NCI-H2171 treated with DMSO at 0.1 percent for 48 hours (cell line): ENCODE measurements at regions not wholly inside any gene's neighbourhood (a gene's known extent, or its start where the extent isn't known, plus 50 kb on each side); places are given as distances from the start of the nearest gene placed in this dataset.
A peak's percentile ranks its signal among the peaks of the same experiment; 100 is the strongest.

Experiments
- DNase-seq: peaks from one replicate; lab custom pipeline; 2025; lab: John Stamatoyannopoulos, UW

DNA sequence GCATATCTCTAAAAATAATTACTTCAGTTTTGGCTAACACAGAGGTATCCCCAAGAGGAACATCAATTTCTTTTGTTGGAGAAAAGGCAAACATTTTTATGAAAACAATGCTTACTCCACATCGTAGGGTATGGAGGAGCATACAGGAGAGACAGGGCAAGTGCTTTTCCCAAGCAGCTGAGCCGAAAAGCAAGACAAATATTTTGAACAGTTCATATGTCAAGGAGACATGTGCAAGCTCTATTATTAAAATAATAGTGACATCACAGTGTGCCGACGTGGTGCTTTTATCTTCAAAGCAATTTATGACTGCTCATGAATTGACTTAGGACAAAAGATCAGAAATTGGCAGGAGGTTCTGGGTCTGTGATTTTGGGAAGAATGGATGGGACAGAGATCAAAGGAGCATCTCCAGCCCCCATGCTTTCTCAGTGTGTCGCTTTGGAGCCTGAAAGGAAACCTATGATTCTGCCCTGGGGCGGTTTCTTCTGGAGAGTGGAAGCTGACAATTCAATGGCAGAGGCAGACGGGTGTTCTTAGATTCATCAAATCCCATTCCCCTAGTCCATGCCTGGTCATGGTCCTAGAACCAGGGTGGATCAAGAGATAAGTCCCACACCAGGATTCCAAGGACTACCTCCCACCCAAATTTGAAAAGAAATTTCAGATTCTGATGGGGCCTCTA, 97.1 kb downstream of the JCAD start:
- DNase-seq, result no peak

DNA sequence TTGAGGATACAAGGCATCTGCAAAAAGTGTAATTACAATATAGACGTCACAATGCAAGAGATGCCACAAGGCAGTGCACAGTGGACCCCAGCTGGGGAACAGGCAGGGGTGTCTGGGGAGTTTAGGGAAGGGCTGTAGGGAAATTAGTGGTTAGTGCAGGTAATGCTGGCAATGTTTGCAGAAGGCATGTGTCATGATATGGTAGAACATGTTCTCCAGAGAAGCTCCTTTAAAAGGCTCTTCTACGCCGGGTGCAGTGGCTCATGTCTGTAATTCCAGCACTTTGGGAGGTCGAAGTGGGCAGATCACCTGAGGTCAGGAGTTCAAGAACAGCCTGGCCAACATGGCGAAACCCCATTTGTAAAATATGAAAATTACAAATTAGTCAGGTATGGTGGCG, 98.0 kb downstream of the JCAD start:
- DNase-seq, result no peak

DNA sequence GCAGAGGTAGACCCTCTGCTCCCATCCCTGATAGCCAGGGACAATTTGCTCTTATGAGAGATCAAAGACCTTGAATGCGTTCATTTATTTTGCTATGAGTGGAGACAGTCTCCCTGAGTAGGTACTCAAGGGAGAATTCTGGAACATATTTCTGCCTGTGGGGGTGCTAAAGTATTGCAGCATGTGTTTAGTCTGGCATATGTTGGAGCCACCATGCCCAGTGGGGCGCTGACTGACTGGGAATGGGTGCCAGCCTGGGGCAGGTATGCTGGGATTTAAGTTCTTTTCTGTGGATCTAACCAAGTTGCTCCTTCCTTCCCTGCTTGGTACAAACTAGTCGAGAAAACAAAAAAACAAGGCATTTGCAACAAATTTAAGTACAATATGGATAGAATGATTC, 99.1 kb downstream of the JCAD start:
- no peak for DNase-seq

DNA sequence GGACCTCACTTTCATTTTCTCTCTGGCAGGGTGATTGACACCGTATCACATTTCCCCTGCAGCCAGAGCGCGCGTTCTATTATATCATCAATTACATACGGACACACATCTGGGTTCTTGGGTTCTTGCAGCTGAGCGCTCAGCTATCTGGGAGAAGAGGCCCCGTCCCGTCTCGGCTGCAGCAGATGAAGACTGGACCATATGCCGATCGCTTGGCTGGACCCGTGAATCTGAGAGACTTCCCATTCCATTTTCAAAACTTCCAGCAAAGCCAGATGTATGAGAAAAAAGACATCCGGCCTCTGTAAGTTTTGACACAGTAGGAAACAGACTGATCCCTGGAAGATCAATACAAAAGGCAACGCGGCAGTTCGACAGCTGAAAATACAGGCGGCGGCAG, 99.8 kb downstream of the JCAD start:
- no peak for DNase-seq

DNA sequence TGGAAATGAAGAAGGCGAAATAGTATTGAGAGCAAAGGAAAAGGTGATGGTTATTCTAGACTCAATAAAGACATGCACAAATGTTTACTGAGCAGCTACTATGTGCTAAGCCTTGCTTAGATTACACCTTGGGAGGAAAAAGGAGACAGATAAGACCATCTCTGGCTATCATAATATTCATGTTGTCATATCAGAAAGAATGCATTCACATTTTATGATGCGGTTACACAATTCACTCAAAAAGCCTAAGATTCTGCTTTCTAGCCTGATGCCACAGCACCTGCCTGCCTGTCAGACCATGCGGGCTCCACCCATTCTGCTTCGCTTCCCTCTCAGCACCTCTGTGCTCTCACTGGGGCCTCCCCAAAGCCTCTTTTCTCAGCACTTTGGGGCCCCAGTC, 100.9 kb downstream of the JCAD start:
- DNase-seq, result no peak

DNA sequence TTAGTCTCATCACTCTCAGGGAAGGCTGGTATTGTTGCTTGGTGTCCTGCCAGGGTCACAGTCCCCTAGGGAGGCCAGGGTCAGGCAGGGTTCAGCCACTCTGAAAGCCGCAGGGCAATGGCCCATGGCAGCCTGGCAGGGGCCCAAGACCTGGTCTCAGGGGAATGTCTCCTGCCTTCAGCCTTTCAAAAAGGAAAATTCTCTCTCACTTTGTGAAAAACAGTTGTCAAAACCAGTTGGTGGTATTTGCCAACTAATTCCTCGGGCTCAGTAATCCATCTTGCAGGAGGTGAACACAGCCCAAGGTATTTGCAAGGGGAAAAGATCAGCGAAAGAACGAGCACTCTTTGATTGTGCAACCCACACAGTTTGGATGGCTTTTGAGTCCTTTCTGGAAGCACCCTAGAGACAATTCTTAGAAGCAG, 101.5 kb downstream of the JCAD start:
- DNase-seq, result peak; percentile 22

DNA sequence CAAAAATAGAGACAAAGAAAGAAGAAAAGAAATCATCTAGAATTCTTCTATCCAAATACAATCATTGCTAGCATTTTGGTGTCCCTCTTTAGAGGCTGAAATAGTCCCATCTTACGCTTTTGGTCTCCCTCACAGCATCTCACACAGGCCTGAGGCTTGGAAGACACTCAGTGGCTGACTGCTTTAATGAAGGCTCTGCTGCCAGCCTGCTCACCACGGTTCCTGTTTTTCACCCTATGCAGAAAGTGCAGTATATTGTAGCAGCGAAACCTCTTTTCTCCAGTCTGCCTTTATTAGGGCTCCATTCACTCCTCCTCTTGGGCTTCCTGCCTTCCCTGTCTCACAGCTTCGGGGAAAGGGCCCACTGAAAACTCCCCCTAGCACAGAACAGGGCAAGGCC, 102.2 kb downstream of the JCAD start:
- DNase-seq, result no peak

DNA sequence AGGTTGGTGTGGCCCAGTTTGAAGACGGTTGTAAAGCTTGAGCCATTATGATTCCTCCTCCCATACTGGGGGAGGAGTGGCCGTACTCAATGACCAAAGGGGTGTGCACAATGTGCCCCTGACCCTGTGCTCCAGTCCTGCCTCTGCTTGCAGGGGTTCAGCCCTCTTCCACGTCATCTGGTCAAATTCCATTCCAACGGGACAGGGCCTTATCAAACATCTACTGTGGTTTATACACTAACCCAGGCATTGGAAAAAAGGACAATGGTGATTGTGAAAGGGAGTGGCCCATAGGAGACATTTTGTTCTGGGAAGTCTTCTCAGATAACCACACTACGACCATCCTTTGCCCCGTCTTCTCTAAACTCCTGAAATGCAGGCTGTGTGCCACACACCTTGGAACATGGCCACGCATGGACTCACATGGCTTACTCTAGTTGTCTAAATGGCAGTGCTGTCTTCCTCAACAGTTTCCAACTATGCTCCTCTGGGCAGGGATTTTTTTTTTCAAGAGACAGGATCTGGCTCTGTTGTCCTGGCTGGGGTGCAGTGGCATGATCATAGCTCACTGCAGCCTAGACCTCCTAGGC, 103.0 kb downstream of the JCAD start:
- no peak for DNase-seq

DNA sequence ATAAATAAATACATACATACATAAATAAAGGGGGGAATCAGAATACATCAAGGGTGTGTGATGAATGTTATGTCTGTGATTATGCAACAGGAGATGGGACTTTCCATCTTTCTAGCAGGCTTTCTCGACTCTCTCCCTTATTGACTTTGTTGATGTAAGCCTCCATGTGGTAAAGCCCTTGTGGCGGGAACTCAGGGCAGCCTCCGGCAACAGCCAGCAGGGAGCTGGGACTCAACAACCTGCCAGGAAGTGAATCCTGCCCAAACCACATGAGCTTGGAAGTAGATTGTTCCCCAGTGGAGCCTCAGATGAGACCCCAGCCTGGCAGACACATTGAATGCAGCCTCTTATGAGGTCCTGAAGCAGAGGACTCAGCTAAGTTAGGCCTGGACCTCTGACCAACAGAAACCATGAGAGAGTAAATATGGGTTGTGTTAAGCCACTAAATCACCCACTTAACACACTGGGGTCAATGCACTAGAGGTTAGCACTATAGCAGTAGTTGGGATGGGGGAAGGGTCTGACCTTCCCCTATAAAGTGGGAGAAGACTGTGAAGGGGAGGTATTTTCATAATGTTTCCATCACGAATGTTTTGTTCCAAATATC, 104.0 kb downstream of the JCAD start:
- DNase-seq, result no peak

DNA sequence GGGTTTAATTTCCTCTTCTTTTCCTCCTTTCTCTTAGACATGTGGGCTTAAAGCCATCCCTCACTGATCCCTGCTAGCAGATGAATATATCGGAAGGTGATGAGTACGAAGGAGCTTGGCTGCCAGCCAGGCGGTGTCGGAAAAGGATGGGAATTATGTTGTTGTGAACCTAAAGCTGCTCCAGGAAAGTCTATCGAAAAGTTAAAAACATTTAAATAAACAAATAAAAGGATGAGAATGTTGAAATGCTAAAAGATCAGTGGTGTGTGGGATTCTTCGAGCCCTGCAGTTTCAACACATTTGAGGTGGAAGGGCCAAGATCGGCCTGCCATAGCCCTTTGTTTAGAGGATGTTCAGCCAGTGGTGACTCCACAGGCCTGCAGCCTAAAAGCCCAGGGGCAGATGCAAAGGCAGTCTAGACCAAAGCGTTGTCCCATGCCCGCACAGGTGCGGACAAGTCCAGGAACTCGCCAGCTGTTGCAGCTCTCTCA, 107.9 kb downstream of the JCAD start:
- peak; percentile 16 for DNase-seq

DNA sequence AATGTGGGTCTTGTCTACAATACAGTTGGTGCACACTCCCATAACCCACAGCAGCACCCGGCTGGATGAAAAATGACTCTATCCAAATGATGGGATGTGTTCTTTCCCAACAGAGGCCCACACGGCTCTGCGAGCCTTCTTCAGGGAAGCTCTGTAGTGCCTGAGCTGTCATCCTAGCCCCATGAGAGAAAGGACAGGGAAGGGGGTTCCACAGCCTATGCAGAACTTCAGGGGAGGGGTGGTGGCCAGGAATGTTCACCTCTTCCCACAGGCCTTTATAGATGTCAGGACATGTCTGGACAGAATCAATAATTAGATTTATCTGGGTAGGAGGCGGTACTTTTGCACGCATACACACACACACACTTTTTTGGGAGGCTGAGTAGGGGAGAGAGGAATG, 109.0 kb downstream of the JCAD start:
- DNase-seq, result no peak

DNA sequence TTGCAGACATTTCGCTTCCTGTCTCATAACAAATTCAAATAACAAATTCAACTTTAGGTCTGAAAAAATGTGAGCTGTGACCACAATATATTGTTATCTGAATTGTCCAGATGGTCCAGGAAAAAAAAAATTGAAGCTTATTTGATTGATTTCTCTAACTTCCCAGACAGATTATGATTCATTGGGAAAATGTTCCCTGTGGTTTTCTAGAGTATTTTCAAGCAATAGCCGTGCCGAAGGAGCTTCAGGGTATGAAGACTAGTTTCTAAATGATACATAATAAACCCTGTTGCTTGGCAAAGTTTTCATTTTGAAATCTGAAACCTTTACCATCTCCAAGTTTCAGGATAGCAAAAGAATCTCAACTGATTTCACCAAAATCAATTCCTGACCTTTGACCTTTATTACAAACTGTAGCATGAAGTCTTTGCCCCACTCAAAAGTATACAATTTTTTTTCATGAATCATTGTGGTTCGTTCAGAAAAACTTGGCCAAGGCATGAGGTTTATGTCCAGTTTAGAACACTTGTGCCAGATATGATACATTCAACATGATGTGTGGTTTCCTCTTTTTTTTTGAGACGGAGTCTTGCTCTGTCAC, 109.9 kb downstream of the JCAD start:
- DNase-seq, result no peak

DNA sequence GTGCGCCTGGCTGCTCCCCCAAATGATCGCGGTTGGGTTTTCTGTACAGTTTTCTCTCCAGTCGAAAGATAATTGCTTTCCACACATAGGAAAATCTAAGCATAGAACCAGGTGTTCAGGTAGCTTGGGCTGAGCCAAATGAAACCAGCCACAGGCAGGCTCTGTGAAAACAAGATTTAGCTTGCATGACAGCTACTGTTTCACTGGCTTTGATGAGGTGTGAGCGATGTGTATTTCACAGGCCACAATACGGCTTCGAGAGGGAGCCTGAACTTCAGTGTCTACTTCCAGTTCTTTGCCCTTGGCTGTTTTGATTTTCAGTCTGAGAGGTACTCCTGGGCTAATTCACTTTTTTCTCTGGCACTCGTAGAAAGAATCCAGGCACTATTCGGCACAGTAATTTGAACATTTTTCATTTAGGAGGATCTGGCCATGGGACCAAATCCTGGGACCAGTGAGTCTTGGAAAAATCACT, 110.5 kb downstream of the JCAD start:
- DNase-seq, result peak; percentile 61

DNA sequence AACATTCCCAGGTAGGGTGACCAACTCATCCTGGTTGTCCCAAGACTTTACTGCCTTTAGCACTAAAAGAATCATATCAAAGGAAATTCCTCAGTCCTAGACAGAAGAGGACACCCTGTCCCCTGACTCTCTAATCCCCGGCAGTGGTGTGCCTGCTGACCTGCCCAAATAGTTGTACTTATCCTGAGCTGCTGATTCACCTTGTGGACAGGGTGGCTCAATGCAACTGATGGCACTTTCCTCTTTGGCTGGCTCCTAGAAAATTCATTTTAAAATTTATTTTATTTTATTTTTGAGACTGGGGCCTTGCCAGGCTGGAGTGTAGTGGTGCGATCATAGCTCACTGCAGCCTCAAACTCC, 111.7 kb downstream of the JCAD start:
- no peak for DNase-seq

DNA sequence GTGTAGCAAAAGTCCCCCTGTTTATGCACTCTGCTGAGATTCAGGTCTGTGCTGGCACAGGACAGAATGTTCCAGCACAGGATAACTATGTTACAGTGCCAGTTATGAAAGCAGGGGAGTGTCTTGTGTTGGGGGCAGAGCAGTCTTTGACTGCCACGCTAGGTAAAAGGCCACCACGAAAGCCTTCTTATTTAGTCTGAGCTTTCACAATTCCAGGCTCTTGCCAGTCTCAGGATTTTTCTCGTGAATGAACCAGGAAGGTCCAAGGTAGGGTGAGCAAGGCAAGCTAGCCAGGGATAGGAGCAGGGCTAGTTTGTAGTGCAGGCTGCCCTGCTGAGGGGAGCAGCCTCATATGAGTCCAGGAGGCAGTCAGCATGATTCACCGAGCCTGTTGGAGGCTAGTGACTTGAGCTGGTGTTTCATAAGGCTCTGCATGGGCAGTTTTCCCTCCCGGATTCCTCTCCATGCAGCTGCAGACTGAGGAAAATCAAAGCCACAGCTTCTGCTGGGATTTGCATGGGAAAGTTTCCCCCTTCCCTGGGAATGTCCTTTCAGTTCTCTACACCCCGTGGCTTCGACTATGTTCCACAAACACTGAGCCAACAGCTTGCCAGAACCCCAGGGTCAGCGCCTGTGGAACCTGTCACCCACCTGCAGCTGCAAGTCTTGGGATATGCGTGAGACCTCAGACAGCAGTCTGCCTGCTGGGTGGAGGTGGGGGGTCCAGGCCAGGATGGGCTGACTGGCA, 112.3 kb downstream of the JCAD start:
- DNase-seq, result no peak

DNA sequence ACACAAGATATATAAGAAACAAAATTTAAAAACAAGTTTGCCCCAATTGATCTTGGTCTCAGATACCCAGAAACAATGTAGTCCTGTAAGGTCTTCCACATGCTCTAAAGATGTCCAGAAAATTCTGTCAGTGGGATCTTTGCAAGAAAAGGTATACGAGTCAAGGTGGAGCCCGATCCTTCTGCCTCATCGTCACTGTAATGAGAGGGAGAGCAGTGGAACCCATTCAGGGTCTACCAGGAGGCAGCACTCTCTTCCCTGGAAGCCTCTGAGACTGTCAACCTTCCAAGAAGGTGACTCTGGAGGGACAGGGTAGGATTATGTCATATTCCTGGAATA, 112.8 kb downstream of the JCAD start:
- DNase-seq, result no peak

DNA sequence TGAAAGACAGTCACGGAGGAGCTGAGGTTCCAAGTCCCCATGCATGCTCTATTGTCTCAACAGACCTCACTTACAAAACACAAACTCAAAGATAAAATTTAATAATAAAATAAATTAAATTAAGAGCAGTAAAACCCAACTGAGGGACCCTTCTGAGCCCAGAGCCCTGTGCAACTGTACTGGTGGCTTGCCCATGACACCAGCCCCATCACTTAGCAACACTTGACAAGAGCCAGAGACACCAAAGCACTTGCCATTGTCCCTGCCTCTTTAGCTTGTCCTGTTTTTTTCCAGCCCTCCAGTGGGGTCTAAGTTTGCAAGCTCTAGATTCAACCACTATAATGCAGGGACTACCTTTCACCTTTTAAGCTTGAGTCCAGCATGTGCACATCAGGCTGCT, 117.9 kb downstream of the JCAD start:
- no peak for DNase-seq

DNA sequence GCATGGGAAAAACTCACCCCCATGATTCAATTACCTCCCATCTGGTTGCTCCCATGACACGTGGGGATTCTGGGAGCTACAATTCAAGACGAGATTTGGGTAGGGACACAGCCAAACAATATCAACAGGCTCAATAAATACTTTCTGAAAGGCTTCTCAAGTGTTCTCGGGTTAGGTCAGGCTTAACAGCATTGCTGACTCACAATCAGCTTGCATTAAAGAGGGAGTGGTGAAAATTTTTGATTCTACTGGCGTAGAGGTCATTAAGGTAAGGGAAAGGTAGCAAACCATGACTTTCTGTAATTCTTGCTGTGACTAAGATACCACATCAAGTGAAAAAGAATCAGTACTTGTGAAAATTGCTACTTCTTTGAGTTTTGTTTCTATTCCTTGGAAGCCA, 126.4 kb downstream of the JCAD start:
- no peak for DNase-seq

DNA sequence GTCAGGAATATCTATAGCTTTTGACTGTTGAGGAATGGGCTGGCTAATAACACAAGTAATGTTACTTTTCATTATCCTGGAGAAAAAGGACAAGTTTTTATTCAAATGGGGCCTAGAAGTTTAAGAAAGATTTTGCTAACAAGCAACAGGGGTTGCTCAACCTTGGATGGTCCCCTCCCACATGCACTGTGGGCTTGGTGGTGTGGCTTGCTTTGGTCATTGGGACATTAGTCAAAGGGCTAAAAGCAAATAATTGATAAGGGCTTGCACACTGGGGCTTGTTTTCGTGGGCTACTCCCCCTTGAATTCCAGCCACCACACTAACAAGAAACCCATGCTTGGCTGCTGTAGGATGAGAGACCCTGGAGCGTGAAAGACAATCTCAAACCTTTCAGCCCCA, 127.6 kb downstream of the JCAD start:
- DNase-seq, result no peak

DNA sequence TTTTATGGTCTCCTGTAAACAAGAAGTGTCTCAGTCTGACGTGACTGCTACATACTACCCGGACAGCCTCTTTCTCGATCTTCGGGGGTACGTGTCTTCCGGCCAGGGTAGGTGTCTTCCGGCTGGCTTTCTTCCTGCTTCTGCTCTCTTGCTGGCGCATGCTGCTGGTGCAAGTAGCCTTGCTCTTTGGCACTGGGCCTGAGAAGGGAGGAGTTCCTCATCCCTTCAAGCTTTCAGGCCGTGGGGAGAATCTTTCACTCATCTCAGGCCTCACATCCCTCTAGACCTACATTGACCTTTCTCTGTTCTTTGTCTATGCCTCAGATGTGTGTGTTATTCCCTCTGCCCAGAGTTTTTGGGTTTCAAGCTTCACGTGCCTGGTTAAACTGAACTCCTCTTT, 130.4 kb downstream of the JCAD start:
- DNase-seq, result no peak

DNA sequence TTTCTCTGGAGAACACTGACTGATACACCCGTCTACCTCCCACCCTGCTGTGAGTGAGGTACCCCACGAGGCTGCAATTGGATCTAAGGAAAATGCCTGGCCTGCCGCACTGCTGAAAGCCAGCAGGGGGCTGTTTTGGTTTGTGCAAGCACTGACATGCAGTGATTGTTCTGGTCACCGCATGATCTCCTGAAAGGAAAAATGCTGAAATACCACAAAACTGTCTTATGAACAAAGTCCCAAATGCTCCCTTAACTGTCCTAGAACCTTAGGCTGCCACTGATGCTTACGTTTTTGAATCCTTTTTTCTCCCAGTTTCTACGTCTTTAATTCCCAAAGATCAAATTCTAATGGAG, 132.7 kb downstream of the JCAD start:
- no peak for DNase-seq

DNA sequence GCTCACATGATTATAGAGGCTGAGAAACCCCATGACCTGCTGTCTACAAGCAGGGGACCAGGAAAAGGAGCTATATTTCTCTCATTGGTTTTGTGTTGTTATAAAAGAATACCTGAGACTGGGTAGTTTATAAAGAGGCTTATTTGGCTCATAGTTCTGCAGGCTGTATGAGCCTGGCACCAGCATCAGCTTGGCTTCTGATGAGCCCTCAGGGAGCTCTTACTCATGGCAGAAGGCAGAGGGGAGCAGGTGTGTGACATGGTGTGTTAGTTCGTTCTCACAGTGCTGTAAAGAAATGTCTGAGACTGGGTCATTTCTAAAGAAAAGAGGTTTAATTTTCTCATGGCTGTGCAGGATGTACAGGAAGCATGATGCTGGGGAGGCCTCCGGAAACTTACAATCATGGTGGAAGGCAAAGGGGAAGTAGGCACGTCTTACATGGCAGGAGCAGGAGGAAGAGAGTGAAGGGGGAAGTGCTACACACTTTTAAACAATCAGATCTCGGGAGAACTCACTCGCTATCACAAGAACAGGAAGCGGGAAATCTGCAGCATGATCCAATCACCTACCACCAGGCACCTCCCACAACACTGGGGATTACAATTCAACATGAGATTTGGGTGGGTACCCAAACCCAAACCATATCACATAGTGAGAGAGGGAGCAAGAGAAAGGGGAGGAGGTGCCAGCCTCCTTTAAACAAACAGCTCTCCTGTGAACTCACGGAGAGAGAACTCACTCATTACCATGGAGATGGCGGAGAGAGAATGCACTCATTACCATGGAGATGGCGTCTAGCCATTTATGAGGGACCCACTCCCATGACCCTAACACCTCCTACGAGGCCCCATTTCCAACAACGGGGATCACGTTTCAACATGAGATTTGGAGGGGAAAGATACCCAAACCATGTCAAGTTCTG, 133.4 kb downstream of the JCAD start:
- no peak for DNase-seq
